GM23248 (cell line): ENCODE measurements at regions not wholly inside any gene's neighbourhood (a gene's known extent, or its start where the extent isn't known, plus 50 kb on each side); places are given as distances from the start of the nearest gene placed in this dataset.

Source experiments
- DNase-seq: peaks from one replicate; pipeline ENCODE4 v3.0.0-alpha.2; 2015
- H2AFZ ChIP-seq: fragments of 200-600 bp; sonication (generic); 2 replicates; pipeline ENCODE4 v1.6.1; 2016; ENCODE audit warnings: antibody characterized with exemption
- H3F3A ChIP-seq: fragments of 200-600 bp; sonication (generic); 2 replicates; pipeline ENCODE4 v1.6.1; 2016; ENCODE audit warnings: mild to moderate bottlenecking, antibody characterized with exemption, mixed run types; ENCODE audit not compliant: insufficient read depth
- H3K27ac ChIP-seq: fragments of 200-600 bp; sonication (generic); 2 replicates; pipeline ENCODE4 v1.5.1; 2016; ENCODE audit warnings: mild to moderate bottlenecking
- H3K27me3 ChIP-seq: fragments of 200-600 bp; sonication (generic); replicated peaks from 2 replicates; pipeline ENCODE4 v1.6.1; 2016; ENCODE audit warnings: mild to moderate bottlenecking; ENCODE audit not compliant: insufficient read depth
- H3K36me3 ChIP-seq: fragments of 200-600 bp; sonication (generic); 2 replicates; pipeline ENCODE4 v1.6.1; 2016; ENCODE audit warnings: low read depth, mild to moderate bottlenecking
- H3K4me1 ChIP-seq: fragments of 200-600 bp; sonication (generic); 2 replicates; pipeline ENCODE4 v1.6.1; 2016; ENCODE audit warnings: mild to moderate bottlenecking; ENCODE audit not compliant: insufficient read depth
- H3K4me2 ChIP-seq: fragments of 200-600 bp; sonication (generic); one replicate; pipeline ENCODE4 v1.6.1; 2016; ENCODE audit warnings: mild to moderate bottlenecking; ENCODE audit not compliant: unreplicated experiment
- H3K4me3 ChIP-seq: fragments of 200-600 bp; sonication (generic); 2 replicates; pipeline ENCODE4 v1.5.1; 2016; ENCODE audit warnings: mild to moderate bottlenecking
- H3K79me2 ChIP-seq: fragments of 200-600 bp; sonication (generic); 2 replicates; pipeline ENCODE4 v1.6.1; 2016; ENCODE audit warnings: mild to moderate bottlenecking; ENCODE audit not compliant: insufficient read depth
- H3K9ac ChIP-seq: fragments of 200-600 bp; sonication (generic); 2 replicates; pipeline ENCODE4 v1.6.1; 2016; ENCODE audit warnings: mild to moderate bottlenecking
- H3K9me2 ChIP-seq: fragments of 200-600 bp; sonication (generic); 2 replicates; pipeline ENCODE4 v1.6.1; 2016; ENCODE audit warnings: mixed run types, mild to moderate bottlenecking, moderate library complexity; ENCODE audit not compliant: insufficient read depth
- H3K9me3 ChIP-seq: fragments of 200-600 bp; sonication (generic); one replicate; pipeline ENCODE4 v1.6.1; 2017; ENCODE audit warnings: low read depth
- H4K20me1 ChIP-seq: fragments of 200-600 bp; sonication (generic); 2 replicates; pipeline ENCODE4 v1.6.0; 2016; ENCODE audit not compliant: insufficient read depth
- EZH2 ChIP-seq: fragments of 200-600 bp; sonication (generic); IDR thresholded peaks from 2 replicates; pipeline ENCODE4 v1.6.1; 2018; ENCODE audit warnings: antibody characterized with exemption, mild to moderate bottlenecking; ENCODE audit not compliant: insufficient read depth, poor library complexity, severe bottlenecking
- EZH2phosphoT487 ChIP-seq: fragments of 200-600 bp; sonication (generic); IDR thresholded peaks from 2 replicates; pipeline ENCODE4 v1.6.1; 2018; ENCODE audit warnings: antibody characterized with exemption, moderate library complexity, mild to moderate bottlenecking, low read depth; ENCODE audit not compliant: insufficient read depth
- WGBS, 2 experiments: methylation state at CpG; one replicate each; pipeline ENCODE4 v1.1.6; 2015 to 2017; ENCODE audit warnings: low lambda C conversion rate in 2 of 2, low coverage in 1 of 2; ENCODE audit errors: missing lambda C conversion rate in 2 of 2; 5-methylcytosine and 5-hydroxymethylcytosine counted together
- in situ Hi-C: fragments of 300-500 bp; cut with MboI; formaldehyde crosslinking; loops from 2 replicates; pipeline ENCODE4 v1.15.0; 2020

GRCh38 chr2:204039298-204039838 lies 102.8 kb downstream of the ICOS start:
- Histone ChIP-seq H3K9me2 (no peaks in the 10 kb centered on the region), H3K9ac (no peak overlapping the region), H3K4me2 (no peak overlapping the region), H3K4me3 (no peak overlapping the region), H3K79me2 (no peaks in the 10 kb centered on the region), H3F3A (no peaks in the 10 kb centered on the region), H2AFZ (no peak overlapping the region), H3K27me3 (no peaks in the 10 kb centered on the region; the same call in 1 of the 2 replicates), H4K20me1 (no peaks in the 10 kb centered on the region), H3K36me3 (no peaks in the 10 kb centered on the region), H3K4me1 (no peaks in the 10 kb centered on the region), H3K9me3 (no peaks in the 10 kb centered on the region), H3K27ac (no peak overlapping the region)
- 5 to 7% methylated on average over 3 of the region's 3 CpGs for WGBS, 2 experiments
- no peak for TF ChIP-seq EZH2phosphoT487
- TF ChIP-seq EZH2: no peak
- no peak for DNase-seq
- in situ Hi-C loops: no loop called here

DNA sequence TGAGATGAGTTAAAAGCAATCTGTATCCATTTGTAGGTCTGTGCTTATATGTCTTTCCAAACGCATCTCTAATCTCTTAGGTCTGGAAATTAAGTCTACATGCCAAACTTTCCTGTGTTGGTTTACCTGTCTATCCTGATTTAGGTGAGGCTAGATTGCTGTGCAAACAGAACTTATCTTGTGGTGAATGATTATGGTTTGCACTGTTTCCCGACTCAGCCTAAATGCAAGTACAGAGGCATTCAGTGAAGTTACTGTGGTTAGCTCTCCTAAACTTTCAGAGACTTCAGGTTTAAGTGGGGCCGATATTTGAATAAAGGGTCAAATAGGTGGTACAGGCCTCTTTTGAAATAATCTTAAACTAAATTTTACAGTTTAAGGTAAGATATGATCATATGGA lies 103.5 kb downstream of the ICOS start:
- H3K79me2 ChIP-seq: no peaks in the 10 kb centered on the region
- in situ Hi-C loops: no loop called here

GRCh38 chr2:204042401-204042800 lies 105.8 kb downstream of the ICOS start:
- Histone ChIP-seq H3K4me1 (no peaks in the 10 kb centered on the region), H3K4me2 (no peak overlapping the region), H3F3A (no peaks in the 10 kb centered on the region)

More for the DNA sequence above, 103.5 kb downstream of the ICOS start:
- Histone ChIP-seq H3K27ac (no peak overlapping the region), H4K20me1 (no peaks in the 10 kb centered on the region), H3K9me3 (no peaks in the 10 kb centered on the region), H3K27me3 (no peaks in the 10 kb centered on the region; the same call in 1 of the 2 replicates), H2AFZ (no peak overlapping the region), H3F3A (no peaks in the 10 kb centered on the region), H3K4me1 (no peaks in the 10 kb centered on the region), H3K9me2 (no peaks in the 10 kb centered on the region), H3K4me3 (no peak overlapping the region), H3K36me3 (no peaks in the 10 kb centered on the region), H3K4me2 (no peak overlapping the region), H3K9ac (no peak overlapping the region)
- no peak for DNase-seq
- TF ChIP-seq EZH2: no peak
- WGBS, 2 experiments: 62 to 65% methylated on average over 3 of the region's 3 CpGs

GRCh38 chr2:204046145-204046544 lies 109.6 kb downstream of the ICOS start:
- H3K4me2 ChIP-seq: no peak overlapping the region

More at GRCh38 chr2:204042401-204042800, 105.8 kb downstream of the ICOS start:
- H3K79me2 ChIP-seq: no peaks in the 10 kb centered on the region
- no peaks in the 10 kb centered on the region for H3K36me3 ChIP-seq
- H3K9me2 ChIP-seq: no peaks in the 10 kb centered on the region
- no peaks in the 10 kb centered on the region; the same call in 1 of the 2 replicates for H3K27me3 ChIP-seq
- no peaks in the 10 kb centered on the region for H4K20me1 ChIP-seq
- H2AFZ ChIP-seq: no peak overlapping the region
- no peak for DNase-seq
- H3K9me3 ChIP-seq: no peaks in the 10 kb centered on the region
- no peak overlapping the region for H3K4me3 ChIP-seq
- H3K9ac ChIP-seq: no peak overlapping the region
- WGBS, 2 experiments: 34 to 45% methylated on average over 1 of the region's 1 CpG
- TF ChIP-seq EZH2 (no peak), EZH2phosphoT487 (no peak)
- H3K27ac ChIP-seq: no peak overlapping the region
- in situ Hi-C loops: no loop called here

DNA sequence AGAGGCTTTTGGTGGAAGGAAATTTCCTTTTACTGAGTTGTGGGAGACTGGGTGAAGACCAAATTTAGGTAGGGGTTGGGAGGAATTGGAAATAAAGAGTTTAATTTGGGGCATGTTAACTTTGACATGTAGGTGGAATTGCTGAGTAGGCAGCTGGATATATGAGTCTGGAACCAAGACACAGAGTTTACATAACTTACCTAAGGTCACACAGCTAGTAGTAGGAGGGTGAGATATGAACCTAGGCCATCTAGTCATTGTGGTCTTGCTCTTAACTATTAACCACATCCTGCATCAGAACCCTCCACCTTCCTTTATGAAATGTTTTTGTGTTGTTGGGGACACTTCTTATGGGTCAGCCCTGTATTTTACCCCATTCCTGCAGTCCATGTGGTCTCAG lies 113.1 kb downstream of the ICOS start:
- no peak for TF ChIP-seq EZH2phosphoT487
- no peak for TF ChIP-seq EZH2
- Histone ChIP-seq H4K20me1 (no peaks in the 10 kb centered on the region), H3K79me2 (no peaks in the 10 kb centered on the region), H3K4me1 (no peaks in the 10 kb centered on the region), H3K27ac (no peak overlapping the region), H3K9me2 (no peaks in the 10 kb centered on the region), H3K4me3 (no peak overlapping the region), H3K9me3 (no peaks in the 10 kb centered on the region), H3K4me2 (no peak overlapping the region), H3K36me3 (no peaks in the 10 kb centered on the region), H3K27me3 (peaks cover 7% of the 10 kb centered on the region; the same call in 1 of the 2 replicates), H3F3A (no peaks in the 10 kb centered on the region), H3K9ac (no peak overlapping the region), H2AFZ (no peak overlapping the region)
- in situ Hi-C loops: no loop called here
- DNase-seq: no peak

More at GRCh38 chr2:204046145-204046544, 109.6 kb downstream of the ICOS start:
- 85 to 88% methylated on average over 2 of the region's 2 CpGs for WGBS, 2 experiments
- H3K79me2 ChIP-seq: no peaks in the 10 kb centered on the region
- H3K9me3 ChIP-seq: no peaks in the 10 kb centered on the region
- H3F3A ChIP-seq: no peaks in the 10 kb centered on the region
- no peak overlapping the region for H3K9ac ChIP-seq
- H3K27me3 ChIP-seq: no peaks in the 10 kb centered on the region; the same call in 1 of the 2 replicates
- no peak overlapping the region for H3K4me3 ChIP-seq
- no peaks in the 10 kb centered on the region for H3K4me1 ChIP-seq
- H3K9me2 ChIP-seq: no peaks in the 10 kb centered on the region
- no peaks in the 10 kb centered on the region for H4K20me1 ChIP-seq
- DNase-seq: no peak
- no peak overlapping the region for H2AFZ ChIP-seq
- no peaks in the 10 kb centered on the region for H3K36me3 ChIP-seq
- in situ Hi-C loops: no loop called here
- TF ChIP-seq EZH2phosphoT487 (no peak), EZH2 (no peak)
- no peak overlapping the region for H3K27ac ChIP-seq
